Posterior vena cava (tissue), 2 donors: ENCODE measurements at regions not wholly inside any gene's neighbourhood (a gene's known extent, or its start where the extent isn't known, plus 50 kb on each side); places are given as distances from the start of the nearest gene placed in this dataset.
"Not testable (repeated sequence)": the region's sequence is repeated elsewhere in the genome, so short reads cannot be mapped to it uniquely, and the experiment has no call there.

Source experiments
- DNase-seq: peaks from one replicate; pipeline ENCODE4 v3.0.0-alpha.2; 2020; ENCODE audit warnings: low spot score
- intact Hi-C, 2 donors: fragments of 100-400 bp; cut with DNase I; formaldehyde crosslinking; loops; one replicate each; pipeline versions ENCODE4 v1.14.1 to v1.14.2; 2022 to 2023
- donor health status: DM: yes; HTN: yes; CAD: no.
- donor health status: DM: yes; HTN: yes; CAD: no.

DNA sequence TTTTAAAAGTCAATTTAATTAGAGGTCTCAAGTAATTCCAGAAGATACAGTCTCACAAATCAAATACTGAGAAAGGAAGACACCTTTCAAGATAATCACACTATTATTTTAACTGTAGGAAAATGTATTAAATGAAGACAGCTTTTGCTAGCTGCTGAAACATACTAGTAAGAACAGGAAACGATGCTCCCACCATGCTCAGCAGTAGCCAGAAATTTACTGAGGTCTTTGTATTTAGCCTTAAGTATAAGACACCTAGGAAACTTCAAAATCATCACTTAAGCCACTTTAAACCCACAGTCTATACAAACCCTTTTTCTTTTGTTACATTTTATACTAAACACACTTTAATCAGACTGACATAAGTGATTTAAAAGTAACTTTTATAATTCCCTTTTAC, 72.7 kb upstream of the NPIPB12 start:
- DNase-seq, intact Hi-C loops: not testable (repeated sequence)

GRCh38 chr16:29581764-29582163, 75.6 kb upstream of the NPIPB12 start:
- DNase-seq, intact Hi-C loops: not testable (repeated sequence)

- DNase-seq, intact Hi-C loops: not testable (repeated sequence)
These were observed 71.1 kb upstream of the SPN start for GRCh38 chr16:29591919-29592318.

DNA sequence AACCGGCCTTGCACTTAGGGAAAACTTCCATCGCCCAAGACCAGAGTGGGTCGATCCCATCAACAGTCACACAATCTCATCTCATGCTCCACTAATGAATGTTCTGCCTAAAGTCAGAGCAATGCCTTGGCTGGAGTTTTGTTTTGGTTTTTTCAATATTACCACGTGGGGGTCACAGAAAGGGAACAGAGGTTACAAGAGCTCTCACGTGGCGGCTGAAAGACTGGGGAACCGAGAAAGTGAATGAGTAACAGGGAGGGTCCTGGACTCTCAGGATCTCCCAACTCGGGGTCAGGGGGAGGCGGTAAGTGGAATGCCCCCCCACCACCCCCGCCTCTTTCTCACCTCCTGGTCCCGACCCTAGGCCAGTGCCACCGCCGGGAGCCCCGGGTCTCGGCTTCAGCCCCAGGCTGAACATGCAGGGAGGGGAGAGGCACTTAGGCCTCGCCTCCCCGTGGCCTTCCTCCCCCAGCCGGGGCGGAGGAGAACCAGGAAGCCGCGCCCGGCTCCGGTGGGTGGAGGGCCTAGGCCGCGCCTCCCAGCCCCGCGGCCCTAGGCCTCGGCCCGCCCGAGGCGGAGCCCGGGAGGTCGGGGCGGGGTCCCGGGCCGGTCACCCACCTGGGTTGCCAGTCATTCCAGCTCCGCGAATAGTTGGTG, 68.7 kb upstream of the SPN start:
- intact Hi-C loops, DNase-seq: not testable (repeated sequence)

DNA sequence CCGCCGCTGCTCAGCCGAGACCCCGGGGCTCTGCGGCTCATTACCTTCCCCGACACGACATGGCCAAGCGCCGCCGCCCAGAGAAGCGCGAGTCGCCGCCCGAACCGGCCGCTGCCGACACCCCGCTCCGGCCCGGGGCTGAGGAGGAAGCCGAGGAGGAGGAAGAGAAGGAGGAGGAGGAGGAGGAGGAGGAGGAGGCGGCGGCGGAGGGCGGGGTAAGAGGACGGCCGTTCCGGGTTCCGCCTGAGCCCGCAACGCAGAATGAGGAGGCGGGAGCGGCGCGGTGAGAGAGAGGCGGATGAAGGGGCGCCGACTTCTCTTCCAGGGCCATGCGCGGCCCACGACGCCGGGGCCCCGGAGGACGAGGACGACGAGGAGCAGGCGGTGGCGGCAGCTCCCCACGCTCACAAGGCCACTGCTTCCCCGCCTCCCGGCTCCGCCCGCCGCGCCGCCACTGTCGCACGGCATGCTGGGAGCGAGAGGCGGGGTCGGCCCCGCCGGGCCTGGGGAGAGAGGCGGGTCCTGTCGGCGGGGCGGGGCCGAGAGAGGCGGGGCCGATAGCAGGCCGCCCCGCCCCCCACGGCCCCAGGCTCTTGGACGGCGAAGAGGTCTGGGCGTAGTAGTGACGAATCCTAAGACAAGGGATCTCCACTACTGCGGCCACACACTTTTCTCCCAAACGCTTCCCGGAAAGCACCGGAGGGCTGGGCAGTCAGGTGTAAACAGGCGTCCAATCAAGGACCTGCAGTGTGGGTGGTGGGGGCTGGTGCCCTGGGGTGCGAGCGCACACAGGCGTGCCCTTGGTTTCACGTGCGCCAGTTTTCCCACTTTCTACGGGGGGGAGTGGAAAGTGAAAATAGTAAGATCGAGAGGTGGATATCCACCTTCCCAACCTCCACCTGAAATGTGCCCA, 67.9 kb upstream of the SPN start:
- intact Hi-C loops, result not testable (repeated sequence)
- peak; percentile 98 for DNase-seq

DNA sequence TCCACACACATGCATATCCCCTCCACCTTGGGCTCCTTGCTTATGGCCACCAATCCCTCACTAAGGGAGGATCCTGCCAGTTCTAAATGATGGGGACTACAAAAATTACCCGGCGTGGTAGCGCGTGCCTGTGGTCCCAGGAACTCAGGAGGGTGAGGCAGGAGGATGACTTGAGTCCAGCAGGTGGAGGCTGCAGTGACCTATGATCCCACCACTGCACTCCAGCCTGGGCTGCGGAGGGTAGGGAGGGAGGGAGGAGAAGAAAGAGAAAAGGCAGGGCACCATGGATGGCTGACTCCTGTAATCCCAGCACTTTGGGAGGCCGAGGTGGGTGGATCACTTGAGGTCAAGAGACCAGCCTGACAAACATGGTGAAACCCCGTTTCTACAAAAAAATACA, 66.0 kb upstream of the SPN start:
- intact Hi-C loops, result not testable (repeated sequence)

DNA sequence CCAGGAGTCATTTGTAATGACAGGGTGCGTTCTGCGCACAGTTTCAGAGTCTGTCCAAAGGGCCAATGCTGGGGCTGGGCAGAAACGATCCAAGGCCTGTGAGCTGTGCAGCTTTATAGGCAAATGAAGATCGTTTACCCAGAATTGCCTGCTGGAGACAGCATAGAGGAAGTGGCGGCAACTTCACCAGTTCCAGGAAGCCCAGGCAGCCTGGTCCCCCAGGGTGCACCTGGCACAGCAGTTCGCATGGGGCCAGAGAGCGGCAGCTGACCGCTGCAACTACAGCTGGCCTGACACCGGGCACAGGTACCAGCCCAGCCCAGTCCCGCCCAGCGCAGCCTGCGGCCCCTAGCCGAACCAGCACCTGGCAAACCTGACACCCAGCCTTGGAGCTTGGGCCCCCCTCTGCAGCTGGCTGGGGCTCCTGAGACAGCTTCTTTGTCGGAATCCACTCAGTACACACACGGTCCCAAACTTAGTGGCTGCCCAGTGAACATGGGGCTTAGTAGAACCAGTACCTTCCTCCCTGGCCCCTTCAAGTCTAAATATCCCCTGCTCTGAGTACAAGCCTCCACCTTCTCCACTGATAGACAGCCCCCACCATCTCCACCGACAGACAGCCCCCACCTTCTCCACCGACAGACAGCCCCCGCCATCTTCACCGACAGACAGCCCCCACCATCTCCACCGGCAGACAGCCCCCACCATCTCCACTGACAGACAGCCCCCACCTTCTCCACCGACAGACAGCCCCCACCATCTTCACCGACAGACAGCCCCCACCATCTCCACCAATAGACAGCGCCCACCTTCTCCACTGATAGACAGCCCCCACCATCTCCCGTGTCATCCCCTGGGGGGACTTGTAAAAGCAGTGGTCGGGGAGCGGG, 62.7 kb upstream of the SPN start:
- DNase-seq, intact Hi-C loops: not testable (repeated sequence)

More for the DNA sequence above, 66.0 kb upstream of the SPN start:
- DNase-seq, result not testable (repeated sequence)

GRCh38 chr16:29602247-29602625, 60.8 kb upstream of the SPN start:
- intact Hi-C loops, result not testable (repeated sequence)

GRCh38 chr16:29602683-29603088, 60.4 kb upstream of the SPN start:
- intact Hi-C loops, DNase-seq: not testable (repeated sequence)

More at GRCh38 chr16:29602247-29602625, 60.8 kb upstream of the SPN start:
- not testable (repeated sequence) for DNase-seq

DNA sequence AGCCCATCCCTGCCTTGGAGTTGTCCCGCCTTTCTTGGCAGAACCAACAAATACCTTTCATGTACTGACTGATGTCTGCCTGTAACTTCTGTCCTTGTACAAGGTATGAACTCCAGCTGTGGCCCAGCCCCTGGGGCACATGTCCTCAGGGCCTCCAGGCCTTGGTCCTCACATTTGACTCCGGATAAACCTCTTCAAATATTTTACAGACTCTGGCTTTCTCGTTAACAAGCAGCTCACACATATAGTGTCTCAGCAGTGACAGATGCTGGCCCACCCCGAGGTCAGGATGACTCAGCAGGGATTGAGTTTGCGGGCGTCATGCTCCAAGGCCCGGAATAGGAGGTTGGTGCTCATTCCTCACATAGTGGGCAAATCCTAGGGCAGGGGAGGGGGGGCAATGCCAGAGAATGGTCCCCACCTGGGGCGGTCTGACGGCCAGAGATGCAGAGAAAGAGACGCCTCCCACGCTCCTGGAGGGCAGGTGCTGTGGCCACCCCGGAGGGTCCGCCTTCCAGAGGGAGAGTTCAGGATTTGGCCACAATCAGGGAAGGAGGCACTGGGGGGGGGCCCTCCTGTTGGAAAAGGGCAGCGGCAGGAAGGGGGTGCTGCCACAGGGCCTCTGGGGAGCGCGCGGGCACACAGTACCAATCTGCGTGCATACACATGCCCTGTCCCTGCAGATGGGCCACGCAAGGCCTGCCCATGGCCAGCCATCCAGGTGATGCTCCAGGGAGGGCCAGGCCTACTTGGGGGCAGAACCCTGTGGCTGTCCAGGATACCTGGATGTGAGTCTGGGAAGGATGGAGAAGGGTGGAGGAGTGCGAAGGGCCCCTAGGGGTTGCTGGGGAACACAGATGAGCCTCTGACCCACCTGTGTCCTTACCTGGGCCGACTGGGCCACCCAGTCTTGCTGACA, 58.2 kb upstream of the SPN start:
- DNase-seq, intact Hi-C loops: not testable (repeated sequence)

GRCh38 chr16:29605593-29606205, 57.3 kb upstream of the SPN start:
- intact Hi-C loops, DNase-seq: not testable (repeated sequence)

DNA sequence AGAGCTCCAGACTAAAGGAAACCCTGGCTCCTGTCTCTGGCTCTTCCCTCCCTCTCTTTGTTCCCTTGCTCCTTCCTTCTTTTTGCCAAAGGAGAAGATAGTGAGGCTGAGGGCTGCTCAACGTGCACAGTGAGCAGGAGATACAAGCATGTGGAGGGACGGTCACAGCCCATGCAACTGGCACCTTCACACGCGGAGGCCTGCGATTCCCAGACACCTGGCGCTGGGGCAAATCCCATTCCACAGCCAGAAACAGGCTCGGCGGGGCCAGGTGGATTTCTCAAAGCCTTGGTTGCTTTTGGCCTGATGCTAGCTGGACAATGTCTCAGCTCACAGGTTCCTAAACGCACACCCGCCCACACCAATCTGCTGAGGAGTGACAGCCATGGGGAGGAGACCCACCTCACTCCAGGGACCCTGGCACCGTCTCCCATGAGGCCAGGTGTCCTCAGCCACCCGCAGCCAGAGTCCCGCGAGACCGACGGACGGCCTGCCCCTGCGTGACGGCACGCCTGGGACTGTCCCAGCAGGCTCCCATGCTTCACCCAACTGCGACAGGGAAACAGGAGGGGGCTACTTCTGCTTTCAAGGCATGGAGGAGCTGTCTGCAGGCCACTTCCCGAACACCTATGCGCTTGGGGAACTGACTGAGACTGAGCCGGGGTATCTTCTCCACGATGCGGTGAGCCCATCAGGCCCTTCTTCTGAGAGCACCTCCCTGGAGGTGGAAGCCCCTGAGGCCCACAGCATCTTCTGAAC, 56.2 kb upstream of the SPN start:
- intact Hi-C loops, result not testable (repeated sequence)

GRCh38 chr16:29607428-29607823, 55.6 kb upstream of the SPN start:
- intact Hi-C loops, result not testable (repeated sequence)

More for the DNA sequence above, 56.2 kb upstream of the SPN start:
- not testable (repeated sequence) for DNase-seq

GRCh38 chr16:29612381-29613306, 50.4 kb upstream of the SPN start:
- DNase-seq, intact Hi-C loops: not testable (repeated sequence)

More at GRCh38 chr16:29607428-29607823, 55.6 kb upstream of the SPN start:
- not testable (repeated sequence) for DNase-seq
